ENCODE measurements at regions not wholly inside any gene's neighbourhood (a gene's known extent, or its start where the extent isn't known, plus 50 kb on each side); places are given as distances from the start of the nearest gene placed in this dataset.

GRCh38 chr2:18682681-18683080 is 93.3 kb upstream of the NT5C1B start:
- Histone ChIP-seq H3K27me3 (ENCODE audit: control insufficient read depth, low read length) (no peaks in the 10 kb centered on the region), H3K27ac (ENCODE audit: low read depth, low read length) (no peak overlapping the region), H3K4me2 (ENCODE audit: low read length) (no peak overlapping the region), H3K9me3 (ENCODE audit: control insufficient read depth, insufficient read depth, low read length) (no peaks in the 10 kb centered on the region), H4K20me1 (ENCODE audit: control insufficient read depth, insufficient read depth, low read depth, low read length) (no peaks in the 10 kb centered on the region), H3K4me1 (ENCODE audit: control insufficient read depth, low read length) (no peaks in the 10 kb centered on the region), H3K79me2 (ENCODE audit: control insufficient read depth, low read length) (no peaks in the 10 kb centered on the region), H3K4me3 (ENCODE audit: low read length) (no peak overlapping the region), H3F3A (ENCODE audit: control insufficient read depth, insufficient read depth) (no peaks in the 10 kb centered on the region), H3K9me2 (replicated peaks; ENCODE audit: control insufficient read depth, low read length) (no peaks in the 10 kb centered on the region), H3K36me3 (ENCODE audit: control insufficient read depth, low read length) (no peaks in the 10 kb centered on the region)
- TF ChIP-seq CTCF (IDR thresholded peaks at IDR 0.05; ENCODE audit: low read depth, low read length, poor library complexity, severe bottlenecking) (no peak), EZH2phosphoT487 (IDR thresholded peaks at IDR 0.05; ENCODE audit: borderline replicate concordance, low read length) (no peak)

GRCh38 chr2:18677280-18677679 is 87.9 kb upstream of the NT5C1B start:
- no peaks in the 10 kb centered on the region for H4K20me1 ChIP-seq (ENCODE audit: control insufficient read depth, insufficient read depth, low read depth, low read length)
- no peak overlapping the region for H3K4me2 ChIP-seq (ENCODE audit: low read length)
- TF ChIP-seq CTCF (IDR thresholded peaks at IDR 0.05; ENCODE audit: low read depth, low read length, poor library complexity, severe bottlenecking): no peak
- no peaks in the 10 kb centered on the region for H3K36me3 ChIP-seq (ENCODE audit: control insufficient read depth, low read length)
- no peaks in the 10 kb centered on the region for H3K9me2 ChIP-seq (replicated peaks; ENCODE audit: control insufficient read depth, low read length)
- no peaks in the 10 kb centered on the region for H3K27me3 ChIP-seq (ENCODE audit: control insufficient read depth, low read length)
- no peaks in the 10 kb centered on the region for H3K79me2 ChIP-seq (ENCODE audit: control insufficient read depth, low read length)
- no peaks in the 10 kb centered on the region for H3F3A ChIP-seq (ENCODE audit: control insufficient read depth, insufficient read depth)
- no peak overlapping the region for H3K27ac ChIP-seq (ENCODE audit: low read depth, low read length)
- H3K4me1 ChIP-seq (ENCODE audit: control insufficient read depth, low read length): no peaks in the 10 kb centered on the region
- H3K9me3 ChIP-seq (ENCODE audit: control insufficient read depth, insufficient read depth, low read length): no peaks in the 10 kb centered on the region
- H3K4me3 ChIP-seq (ENCODE audit: low read length): no peak overlapping the region

- Histone ChIP-seq H3K4me1 (ENCODE audit: control insufficient read depth, low read length) (no peaks in the 10 kb centered on the region), H3K9me2 (replicated peaks; ENCODE audit: control insufficient read depth, low read length) (no peaks in the 10 kb centered on the region), H3K4me2 (ENCODE audit: low read length) (no peak overlapping the region), H3F3A (ENCODE audit: control insufficient read depth, insufficient read depth) (no peaks in the 10 kb centered on the region), H3K4me3 (ENCODE audit: low read length) (no peak overlapping the region), H3K27ac (ENCODE audit: low read depth, low read length) (no peak overlapping the region), H3K36me3 (ENCODE audit: control insufficient read depth, low read length) (no peaks in the 10 kb centered on the region), H3K79me2 (ENCODE audit: control insufficient read depth, low read length) (no peaks in the 10 kb centered on the region), H3K27me3 (ENCODE audit: control insufficient read depth, low read length) (no peaks in the 10 kb centered on the region), H3K9me3 (ENCODE audit: control insufficient read depth, insufficient read depth, low read length) (no peaks in the 10 kb centered on the region), H4K20me1 (ENCODE audit: control insufficient read depth, insufficient read depth, low read depth, low read length) (no peaks in the 10 kb centered on the region)
- TF ChIP-seq CTCF (IDR thresholded peaks at IDR 0.05; ENCODE audit: low read depth, low read length, poor library complexity, severe bottlenecking) (no peak), EZH2phosphoT487 (IDR thresholded peaks at IDR 0.05; ENCODE audit: borderline replicate concordance, low read length) (no peak)
These were observed 84.9 kb upstream of the NT5C1B start for GRCh38 chr2:18674309-18674708.

- H3K4me2 ChIP-seq (ENCODE audit: low read length): no peak overlapping the region
- H3K79me2 ChIP-seq (ENCODE audit: control insufficient read depth, low read length): no peaks in the 10 kb centered on the region
- H3F3A ChIP-seq (ENCODE audit: control insufficient read depth, insufficient read depth): no peaks in the 10 kb centered on the region
- no peaks in the 10 kb centered on the region for H3K36me3 ChIP-seq (ENCODE audit: control insufficient read depth, low read length)
- H3K27me3 ChIP-seq (ENCODE audit: control insufficient read depth, low read length): no peaks in the 10 kb centered on the region
- no peaks in the 10 kb centered on the region for H3K9me2 ChIP-seq (replicated peaks; ENCODE audit: control insufficient read depth, low read length)
- TF ChIP-seq EZH2phosphoT487 (IDR thresholded peaks at IDR 0.05; ENCODE audit: borderline replicate concordance, low read length): no peak
- no peak for TF ChIP-seq CTCF (IDR thresholded peaks at IDR 0.05; ENCODE audit: low read depth, low read length, poor library complexity, severe bottlenecking)
- no peaks in the 10 kb centered on the region for H3K4me1 ChIP-seq (ENCODE audit: control insufficient read depth, low read length)
- H3K27ac ChIP-seq (ENCODE audit: low read depth, low read length): no peak overlapping the region
- H3K9me3 ChIP-seq (ENCODE audit: control insufficient read depth, insufficient read depth, low read length): no peaks in the 10 kb centered on the region
- H3K4me3 ChIP-seq (ENCODE audit: low read length): no peak overlapping the region
- no peaks in the 10 kb centered on the region for H4K20me1 ChIP-seq (ENCODE audit: control insufficient read depth, insufficient read depth, low read depth, low read length)
These were observed 82.0 kb upstream of the NT5C1B start for GRCh38 chr2:18671363-18671762.

All from DOHH2 (cell line).